NT2/D1 (cell line): ENCODE measurements at regions not wholly inside any gene's neighbourhood (a gene's known extent, or its start where the extent isn't known, plus 50 kb on each side); places are given as distances from the start of the nearest gene placed in this dataset.

Source experiments
- SUZ12 ChIP-seq: IDR thresholded peaks from 2 replicates; pipeline ENCODE4 v1.6.1; 2011; ENCODE audit not compliant: insufficient read length, insufficient read depth; ENCODE audit errors: extremely low read depth
- ZNF274 ChIP-seq: IDR thresholded peaks from 2 replicates; pipeline ENCODE4 v1.6.1; 2011; ENCODE audit warnings: mild to moderate bottlenecking, low read depth, low read length

- TF ChIP-seq SUZ12: no peak
- TF ChIP-seq ZNF274: no peak
Measured at GRCh38 chr1:201721082-201722049, 107.6 kb upstream of the IPO9 start.
